HG02763 (cell line): ENCODE measurements at regions not wholly inside any gene's neighbourhood (a gene's known extent, or its start where the extent isn't known, plus 50 kb on each side); places are given as distances from the start of the nearest gene placed in this dataset.
"Not testable (repeated sequence)": the region's sequence is repeated elsewhere in the genome, so short reads cannot be mapped to it uniquely, and the experiment has no call there.

Source experiments
- ATAC-seq: cut with Tn5 transposase; IDR thresholded peaks from one replicate; pipeline ENCODE4 v1.9.1; 2021; ENCODE audit warnings: mild to moderate bottlenecking, moderate library complexity; ENCODE audit not compliant: unreplicated experiment

DNA sequence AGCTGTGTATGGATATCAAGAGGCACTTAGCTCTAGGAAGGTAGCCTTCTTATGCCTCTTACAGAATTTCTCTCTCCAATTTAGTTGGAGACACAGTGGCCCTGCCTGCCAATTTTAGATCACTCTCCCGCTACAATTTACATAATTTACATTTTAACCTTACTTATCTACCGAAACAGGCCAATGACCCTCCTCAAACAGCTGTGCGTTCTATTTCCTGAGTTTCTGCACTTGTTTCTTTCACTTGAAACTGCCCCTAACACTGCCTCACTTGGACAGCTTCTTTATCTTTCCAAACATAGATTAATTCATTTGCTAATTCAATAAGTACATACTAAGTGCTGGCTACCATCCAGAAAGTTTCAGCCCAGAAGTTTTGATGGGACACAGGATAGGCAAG is 52.9 kb upstream of the HDDC2 start:
- ATAC-seq: peak; percentile 49

DNA sequence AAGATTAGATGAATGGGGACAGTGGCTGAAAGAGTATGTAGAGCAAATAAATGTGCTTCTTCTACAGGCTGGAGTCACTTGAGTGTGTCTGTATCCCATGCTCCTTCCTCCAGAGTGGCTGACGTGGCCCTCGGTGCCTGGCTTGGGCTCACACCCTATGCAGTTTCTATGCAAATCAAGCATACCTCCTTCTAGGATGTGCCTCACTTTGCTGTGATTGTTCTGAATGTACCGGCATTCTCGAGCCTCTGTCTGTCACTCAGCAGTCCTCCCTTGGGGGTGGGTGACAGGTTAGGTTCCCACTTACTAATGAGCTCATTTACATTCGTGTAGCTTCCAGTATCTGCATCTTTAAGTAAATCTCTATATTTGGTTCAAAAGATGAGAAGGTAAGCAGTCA is 55.1 kb upstream of the HDDC2 start:
- ATAC-seq: peak; percentile 47

DNA sequence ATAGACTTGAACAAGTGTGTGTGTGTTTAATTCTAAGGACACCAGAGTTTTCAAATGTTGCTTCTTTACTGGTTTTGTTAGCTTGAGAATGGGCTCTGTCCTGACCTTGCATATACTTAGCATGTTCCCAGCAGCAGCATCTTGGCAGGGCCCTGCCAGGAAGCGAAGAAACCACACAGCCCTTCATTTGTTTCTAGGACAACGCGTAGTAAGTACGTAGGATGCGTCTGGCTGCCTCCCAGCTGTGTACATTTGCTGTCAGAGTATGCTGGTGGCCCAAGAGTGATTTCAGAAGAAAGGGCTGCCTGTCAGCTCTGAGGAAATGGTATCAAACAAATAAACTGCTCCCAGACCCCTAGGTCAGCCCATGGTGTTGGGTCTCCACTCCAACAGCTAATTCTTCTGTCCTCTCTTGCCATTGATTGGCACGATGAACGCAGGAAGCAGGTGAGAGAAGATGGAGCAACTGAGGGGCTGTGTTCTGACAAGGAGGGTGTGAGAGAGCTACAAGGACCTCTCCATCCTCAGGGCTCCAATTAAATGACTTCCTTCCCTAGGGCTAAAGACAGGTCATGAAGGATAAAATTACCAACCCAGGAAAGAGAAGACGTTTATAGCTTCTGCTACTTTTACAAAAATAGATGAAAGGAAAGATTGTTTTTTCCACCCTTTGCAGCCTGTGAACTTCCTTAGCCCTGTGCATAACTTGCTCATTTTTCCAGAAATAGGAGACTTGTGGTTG is 55.9 kb upstream of the HDDC2 start:
- peak; percentile 73 for ATAC-seq

DNA sequence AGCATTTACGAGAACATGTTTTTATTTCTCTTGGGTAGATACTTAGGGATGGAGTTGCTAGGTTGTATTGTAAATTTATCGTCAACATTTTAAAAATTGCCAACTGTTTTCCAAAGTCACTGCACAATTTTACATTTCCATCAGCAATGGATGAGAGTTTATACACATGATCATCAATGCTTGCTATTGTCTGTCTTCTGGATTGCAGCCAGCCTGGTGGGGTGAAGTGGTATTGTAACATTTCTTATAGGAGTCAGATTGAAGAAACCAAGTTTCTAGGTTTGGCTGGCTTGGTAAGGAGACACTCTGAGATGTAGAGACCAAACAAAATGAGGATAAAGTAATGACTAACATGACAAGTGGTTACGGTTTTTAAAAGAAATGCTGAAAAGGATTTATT is 57.1 kb upstream of the HDDC2 start:
- no peak for ATAC-seq

DNA sequence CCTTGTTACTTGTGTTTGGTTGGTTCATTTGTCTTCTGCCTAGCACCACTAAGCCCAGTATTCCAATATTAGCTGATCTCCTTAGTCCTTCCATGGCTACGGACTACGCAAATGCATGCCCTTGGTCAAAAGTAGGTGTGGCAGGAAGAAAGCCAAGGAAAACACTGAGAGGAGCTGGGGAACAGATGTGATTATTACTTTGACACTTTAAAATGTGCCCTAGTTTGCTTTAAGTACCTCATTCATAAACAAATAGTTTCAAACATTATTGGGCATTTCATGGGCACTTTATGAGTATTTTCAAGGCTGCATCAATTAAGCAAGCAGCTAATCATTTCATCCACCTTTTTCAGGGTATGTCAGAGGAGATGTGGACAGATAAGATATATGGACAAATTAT is 60.1 kb upstream of the HDDC2 start:
- no peak for ATAC-seq

DNA sequence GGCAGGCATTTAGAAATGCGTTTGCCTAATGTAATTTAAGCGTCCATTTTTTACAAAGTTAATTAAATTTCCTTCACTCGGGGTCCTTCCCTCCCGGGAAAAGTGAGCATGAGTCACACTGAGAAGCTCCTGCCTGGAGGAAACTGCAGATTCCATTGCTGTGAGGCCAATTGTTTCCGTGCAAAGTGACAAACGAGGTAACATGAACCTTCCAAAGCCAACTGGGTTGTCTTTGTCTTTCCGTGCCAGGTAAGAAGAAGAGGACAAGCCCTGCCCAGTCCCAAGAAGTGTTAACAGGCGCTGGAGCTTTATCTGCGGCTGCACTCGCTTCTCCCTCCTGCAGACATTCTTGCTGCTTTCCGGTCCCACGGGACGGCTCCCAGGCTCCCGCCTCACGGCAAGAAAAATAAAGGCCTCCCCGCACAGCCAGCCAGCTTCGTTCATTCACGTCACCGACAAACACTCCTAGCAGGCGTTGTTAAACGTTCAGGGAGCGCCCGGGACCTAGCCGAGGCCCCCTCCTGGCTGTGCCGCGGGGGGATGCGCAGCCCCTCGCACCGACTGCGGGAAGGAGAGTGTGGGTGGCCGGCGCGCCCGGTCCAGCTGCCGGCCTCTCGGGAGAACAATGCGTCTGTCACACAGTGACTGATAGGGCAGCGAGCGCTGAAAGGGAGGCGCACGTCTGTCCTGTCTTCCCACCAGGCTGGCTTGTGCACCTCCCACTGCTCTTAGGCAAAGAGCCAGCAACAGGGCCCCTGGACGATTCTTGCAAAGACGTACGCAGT is 61.5 kb upstream of the HDDC2 start:
- no peak for ATAC-seq

DNA sequence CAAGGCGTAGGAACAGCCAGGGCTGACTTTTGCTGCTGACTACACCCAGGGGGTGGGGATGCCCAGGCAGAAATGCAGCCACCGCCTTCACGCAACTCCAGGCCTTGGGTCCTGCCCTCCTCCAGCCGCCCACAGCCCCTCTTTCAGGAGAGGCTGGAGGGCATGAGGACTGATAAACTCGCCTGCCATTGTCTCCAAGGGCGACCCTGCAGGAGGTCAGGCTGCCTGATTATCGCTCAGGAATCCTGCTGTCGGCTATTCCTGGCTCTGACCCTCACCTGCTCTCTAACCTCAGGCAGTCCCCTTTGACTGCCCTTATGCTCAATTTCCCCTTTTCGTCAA is 62.0 kb upstream of the HDDC2 start:
- no peak for ATAC-seq

DNA sequence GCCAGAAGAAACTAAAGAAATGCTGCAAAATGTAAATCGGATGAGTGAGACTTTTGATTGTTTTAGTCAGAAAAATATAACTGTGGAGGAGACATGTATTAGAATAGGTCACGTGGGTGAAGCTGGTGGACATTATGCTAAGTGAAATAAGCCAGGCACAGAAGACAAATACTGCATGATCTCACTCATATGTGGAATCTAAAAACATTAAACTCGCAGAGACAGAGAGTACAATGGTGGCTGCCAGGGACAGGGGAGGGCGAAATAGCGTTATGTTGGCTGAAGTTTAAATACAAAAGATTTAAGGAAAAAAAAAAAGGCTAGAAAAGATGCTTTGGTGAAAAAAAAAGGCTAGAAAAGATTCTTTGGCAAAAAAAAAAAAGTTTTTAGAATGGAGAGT is 63.5 kb upstream of the HDDC2 start:
- ATAC-seq: no peak

DNA sequence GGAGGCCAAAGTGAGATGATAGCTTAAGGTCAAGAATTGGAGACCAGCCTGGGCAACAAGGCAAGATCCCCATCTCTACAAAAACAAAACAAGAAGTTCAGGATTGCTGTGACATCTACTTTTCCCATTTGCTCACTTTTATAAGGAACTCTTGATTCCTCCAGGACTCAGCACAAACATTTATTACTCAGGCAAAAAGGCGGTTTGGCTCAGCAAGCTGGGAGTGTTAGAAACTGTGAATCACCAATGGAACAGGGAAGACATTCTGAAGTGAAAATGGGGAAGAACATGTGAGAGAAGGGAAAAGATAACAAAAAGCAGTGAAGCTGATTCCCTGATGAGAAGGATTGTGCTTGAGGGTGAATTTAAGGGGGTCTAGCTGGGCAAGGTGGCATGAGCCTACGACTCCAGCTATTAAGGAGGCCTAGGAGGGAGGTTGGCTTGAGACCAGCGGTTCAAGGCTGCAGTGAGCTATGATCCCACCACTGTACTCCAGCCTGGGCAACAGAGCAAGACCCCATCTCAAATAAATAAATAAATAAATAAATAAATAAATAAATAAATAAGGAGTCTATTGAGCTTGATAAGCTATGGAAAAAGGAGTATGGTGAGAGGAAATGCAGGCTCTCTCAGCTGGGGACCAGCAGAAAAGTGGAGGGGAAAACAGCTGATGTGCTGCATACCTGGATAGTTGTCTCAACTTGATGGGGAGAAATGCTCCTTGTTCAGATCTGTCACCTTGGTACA is 65.4 kb upstream of the HDDC2 start:
- no peak for ATAC-seq

DNA sequence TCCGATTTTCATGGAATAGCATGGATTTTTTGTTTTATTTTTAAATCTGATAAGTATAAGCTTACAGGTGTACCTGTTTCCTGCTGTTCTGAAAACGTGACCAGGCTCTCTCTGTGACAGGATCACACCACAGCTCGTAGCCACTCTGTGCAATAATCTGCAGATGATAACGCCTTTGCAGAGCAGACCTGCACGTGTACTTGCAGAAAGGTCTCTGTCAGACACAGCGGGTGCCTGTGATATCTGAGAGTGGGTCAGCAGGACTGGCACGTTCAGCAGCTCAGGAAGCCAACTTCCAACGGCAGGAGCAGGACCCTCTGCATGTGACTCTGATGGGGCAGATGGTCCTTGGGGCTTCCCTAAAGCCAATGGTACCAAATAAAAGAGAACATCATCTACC is 68.6 kb upstream of the HDDC2 start:
- ATAC-seq: no peak

DNA sequence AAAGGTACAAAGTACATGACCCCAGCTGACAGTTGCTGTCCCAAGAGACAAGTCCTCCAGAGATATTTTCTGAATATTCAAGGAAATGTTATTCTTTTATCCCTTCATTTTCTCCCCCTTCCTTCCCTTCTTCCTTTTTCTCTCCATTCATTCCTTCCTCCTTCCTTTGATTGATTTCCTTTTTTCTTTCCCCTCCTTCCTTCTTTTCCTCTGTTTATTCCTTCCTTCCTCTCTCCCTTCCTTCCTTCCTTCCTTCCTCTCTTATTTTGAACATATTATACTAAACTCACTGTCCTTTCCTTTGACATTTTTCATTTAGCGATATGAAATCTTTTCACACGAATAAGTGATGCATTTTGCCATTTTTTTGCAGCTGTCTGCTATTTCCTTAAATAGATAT is 73.2 kb upstream of the HDDC2 start:
- ATAC-seq: no peak

DNA sequence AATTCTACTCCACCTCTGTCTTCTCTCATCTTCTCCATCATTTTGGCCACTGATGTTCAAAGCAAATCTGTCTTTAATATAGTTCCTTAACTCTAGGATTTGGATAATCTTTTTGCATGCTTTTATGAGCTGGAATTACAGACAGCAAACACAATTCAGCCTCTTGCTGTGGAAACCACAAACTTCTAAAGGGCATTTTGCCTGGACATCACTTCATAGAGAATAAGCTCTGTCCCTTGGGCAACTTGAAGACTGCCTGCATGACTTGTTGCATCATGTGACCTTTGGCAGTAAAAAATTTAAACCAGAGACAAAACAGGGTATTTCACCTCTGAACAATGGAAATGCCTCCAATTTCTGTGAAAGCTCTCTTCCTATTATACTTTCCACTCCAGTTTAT is 74.1 kb upstream of the HDDC2 start:
- ATAC-seq: no peak

DNA sequence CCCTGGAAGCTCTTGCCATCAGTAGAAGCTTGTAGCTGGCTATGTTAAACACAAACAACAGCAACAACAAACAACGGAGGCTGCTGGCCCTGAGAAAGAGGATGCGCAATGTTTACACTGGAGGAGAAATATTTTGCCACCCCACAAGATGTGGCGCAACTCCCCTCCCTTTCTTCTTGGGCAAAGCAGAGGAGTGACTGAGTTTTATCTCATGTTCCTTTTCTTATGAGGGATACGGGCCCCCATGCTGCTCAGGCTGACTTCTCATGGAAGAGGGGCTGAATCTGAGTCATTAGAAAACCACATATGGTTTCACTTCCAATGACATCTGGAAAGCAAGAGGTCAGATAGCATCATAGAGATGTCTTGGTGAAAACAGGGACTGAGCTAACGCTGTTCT is 75.9 kb upstream of the HDDC2 start:
- no peak for ATAC-seq

DNA sequence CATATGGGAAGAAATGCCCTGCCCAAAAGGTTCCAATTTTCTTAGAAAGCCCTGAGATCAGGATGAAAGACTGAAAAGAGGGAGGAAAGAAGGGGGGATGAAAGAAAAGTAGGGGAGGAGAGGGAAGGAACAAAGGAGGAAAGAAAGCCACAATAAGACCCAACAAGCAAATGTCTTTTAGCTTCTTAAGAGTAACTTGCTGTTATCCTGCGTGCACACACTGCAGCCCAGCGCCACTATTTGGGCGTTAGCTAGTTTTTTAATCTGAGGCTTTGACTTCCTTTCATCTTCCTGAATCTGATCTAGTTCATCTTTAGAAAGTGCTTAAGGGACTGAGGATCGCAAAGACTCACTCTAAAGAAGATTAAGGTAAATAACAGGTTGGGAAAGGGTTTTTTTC is 77.4 kb upstream of the HDDC2 start:
- ATAC-seq: no peak

DNA sequence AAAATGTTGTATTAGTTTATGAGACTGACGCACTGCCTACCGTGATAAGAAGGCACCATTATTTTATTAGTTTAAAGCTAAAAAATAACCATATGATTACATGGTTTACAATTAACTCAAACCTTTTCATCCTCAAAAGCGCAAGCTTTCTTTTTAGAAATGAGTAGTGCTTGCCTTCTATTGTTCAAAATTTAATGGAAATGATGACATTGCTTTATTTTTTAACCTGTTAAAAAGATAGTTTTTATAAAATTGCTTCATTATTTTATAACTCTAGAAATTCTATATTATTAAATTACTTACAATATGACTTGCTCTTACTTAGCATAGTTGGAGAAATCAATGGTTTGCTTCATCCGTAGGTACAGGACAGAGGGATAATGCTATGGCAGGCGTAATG is 78.7 kb upstream of the HDDC2 start:
- no peak for ATAC-seq

DNA sequence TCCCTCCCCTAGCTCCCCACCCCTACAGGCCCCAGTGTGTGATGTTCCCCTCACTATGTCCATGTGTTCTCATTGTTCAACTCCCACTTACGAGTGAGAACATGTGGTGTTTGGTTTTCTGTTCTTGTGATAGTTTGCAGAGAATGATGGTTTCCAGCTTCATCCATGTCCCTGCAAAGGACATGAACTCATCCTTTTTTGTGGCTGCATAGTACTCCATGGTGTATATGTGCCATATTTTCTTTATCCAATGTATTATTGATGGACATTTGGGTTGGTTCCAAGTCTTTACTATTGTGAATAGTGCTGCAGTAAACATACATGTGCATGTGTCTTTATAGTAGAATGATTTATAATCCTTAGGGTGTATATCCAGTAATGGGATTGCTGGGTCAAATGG is 84.6 kb upstream of the HDDC2 start:
- not testable (repeated sequence) for ATAC-seq

DNA sequence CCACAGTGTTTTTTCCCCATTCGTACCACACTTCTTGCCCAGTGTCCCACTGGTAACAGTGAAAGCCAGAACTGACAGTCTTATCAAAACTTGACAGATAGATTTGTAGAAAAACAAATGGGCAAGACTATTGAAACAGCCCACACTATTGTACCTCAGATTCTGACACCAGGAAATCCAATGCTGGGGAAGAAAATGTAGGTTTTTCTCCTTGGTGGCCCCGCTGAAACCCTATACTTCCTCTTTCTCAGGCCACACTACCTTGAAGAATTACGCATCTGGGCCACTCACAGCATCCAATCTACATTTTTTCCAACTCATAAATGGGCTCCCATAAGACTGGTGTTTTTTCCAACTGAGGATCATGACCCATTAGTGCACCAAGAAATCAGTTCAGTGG is 90.9 kb upstream of the HDDC2 start:
- peak; percentile 58 for ATAC-seq

DNA sequence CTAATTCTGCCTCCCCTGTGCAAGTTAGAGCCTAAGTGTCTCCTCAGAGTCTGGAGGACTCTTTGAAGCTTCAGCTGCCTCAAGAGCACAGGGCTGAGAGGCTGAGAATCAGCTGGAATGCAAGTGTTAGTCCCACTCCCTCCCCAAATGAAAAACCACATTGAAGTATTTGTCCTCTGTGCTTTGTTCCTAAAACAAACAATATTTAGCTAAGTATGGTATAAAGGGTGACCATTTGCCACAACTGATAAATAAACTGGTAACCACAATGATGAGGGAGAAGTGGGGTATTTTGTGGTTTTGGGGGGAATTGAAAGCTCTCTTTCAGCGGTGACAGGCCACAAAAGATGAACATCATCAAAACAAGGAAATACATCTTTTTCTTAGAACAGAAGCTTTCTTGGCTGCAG is 91.7 kb upstream of the HDDC2 start:
- ATAC-seq: no peak

DNA sequence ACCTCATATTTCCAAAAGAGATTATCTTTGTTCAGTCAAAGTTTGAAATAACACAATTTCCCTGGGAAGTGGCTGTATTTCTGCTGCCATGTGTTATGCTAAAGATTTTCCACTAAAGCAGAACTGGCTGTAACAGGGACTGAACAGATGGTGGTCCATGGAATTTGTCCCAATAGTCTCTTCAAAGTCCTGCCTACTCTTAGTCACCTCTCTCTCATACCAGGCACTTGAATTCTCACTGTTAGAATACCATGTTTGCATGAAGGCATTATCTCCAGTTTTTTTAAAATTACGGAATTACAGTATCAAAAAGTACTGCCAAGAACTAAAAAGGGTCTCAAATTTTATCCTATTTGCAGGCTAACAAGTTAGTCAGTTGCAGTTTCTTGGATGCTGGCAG is 105.0 kb upstream of the HDDC2 start:
- no peak for ATAC-seq

DNA sequence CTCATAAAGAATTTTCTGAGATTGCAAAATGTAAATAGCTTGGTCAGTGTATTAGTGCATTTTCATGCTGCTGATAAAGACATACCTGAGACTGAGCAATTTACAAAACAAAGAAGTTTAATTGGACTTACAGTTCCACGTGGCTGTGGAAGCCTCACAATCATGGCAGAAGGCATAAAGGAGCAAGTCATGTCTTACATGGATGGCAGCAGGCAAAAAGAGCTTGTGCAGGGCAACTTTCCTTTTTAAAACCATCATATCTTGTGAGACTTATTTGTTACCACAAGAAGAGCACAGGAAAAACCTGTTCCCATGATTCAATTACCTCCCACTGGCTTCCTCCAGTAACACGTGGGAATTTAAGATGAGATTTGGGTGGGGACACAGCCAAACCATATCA is 112.7 kb upstream of the HDDC2 start:
- ATAC-seq: no peak

DNA sequence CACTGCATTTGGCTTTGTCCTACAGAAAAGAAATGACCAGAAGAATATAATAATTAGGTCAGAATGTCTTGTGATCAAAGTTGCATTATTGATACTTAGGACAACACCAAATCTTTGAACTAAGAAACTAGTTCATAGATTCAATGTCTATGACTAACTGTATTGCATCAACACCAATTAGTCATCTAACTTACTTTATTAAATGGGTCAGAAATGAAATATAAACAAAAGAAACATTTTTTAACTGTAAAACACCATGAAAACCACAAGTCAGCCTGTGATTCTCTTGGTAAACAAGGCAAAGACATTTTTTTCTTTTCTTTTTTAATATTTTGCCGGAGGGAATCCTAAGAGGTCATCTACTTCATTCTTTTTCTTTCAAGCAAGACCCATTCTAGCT is 114.1 kb upstream of the HDDC2 start:
- ATAC-seq: no peak

DNA sequence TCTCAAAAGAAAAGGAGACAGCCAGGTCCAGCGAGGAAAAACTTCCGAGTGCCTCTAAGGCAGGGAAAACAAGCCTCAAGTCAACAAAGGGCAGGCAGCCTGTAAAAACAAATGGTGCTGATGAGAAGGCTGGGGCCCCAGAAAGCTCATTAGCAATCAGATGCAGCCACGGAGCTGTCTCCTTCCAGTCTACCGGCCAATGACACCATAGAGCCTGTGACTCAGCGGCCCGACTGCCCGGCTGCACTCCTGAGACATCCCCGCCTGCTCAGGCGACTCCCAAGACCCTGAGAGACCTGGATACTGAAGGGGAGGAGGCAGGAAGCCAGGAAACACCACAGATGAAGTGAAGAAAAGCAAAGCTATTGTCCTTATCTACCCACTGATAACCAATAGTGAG is 120.1 kb upstream of the HDDC2 start:
- no peak for ATAC-seq
